ENCODE measurements at regions not wholly inside any gene's neighbourhood (a gene's known extent, or its start where the extent isn't known, plus 50 kb on each side); places are given as distances from the start of the nearest gene placed in this dataset.
"Not testable (repeated sequence)": the region's sequence is repeated elsewhere in the genome, so short reads cannot be mapped to it uniquely, and the experiment has no call there.

- ChIA-PET RAD21 (ENCODE audit: low non-redundant PET in 1 of 2, low total read pairs in 2 of 2, uncharacterized antibody in 2 of 2, unreplicated experiment in 2 of 2) (no interaction called here), CTCF (no interaction called here), POLR2A (no interaction called here)
- no peaks in the 10 kb centered on the region for H3K9me2 ChIP-seq (ENCODE audit: insufficient read depth)
- ATAC-seq (no peak), DNase-seq (ENCODE audit: low read depth, low spot score) (no peak)
- H3K4me1 ChIP-seq (ENCODE audit: control insufficient read depth in 1 of 2, insufficient read depth in 2 of 2, low read length in 2 of 2), result no peaks in the 10 kb centered on the region
- no peak overlapping the region for H2AFZ ChIP-seq (ENCODE audit: low read depth, low read length, poor library complexity, severe bottlenecking)
- H3K9ac ChIP-seq (ENCODE audit: low read length), result no peak overlapping the region
- TF ChIP-seq CEBPB (IDR thresholded peaks at IDR 0.05; ENCODE audit: low read depth) (no peak), POLR2AphosphoS5 (IDR thresholded peaks at IDR 0.05; ENCODE audit: low read depth, low read length) (no peak), FOSL1 (IDR thresholded peaks at IDR 0.05; ENCODE audit: low read depth) (no peak), CTCF (IDR thresholded peaks at IDR 0.05 in 2 of 3, conservative IDR thresholded peaks at IDR 0.05 in 1 of 3; ENCODE audit: borderline replicate concordance in 1 of 3, insufficient read depth in 1 of 3, low read depth in 2 of 3, low read length in 2 of 3) (no peak), ATF3 (IDR thresholded peaks at IDR 0.05) (no peak), ZBTB33 (IDR thresholded peaks at IDR 0.05; ENCODE audit: extremely low read depth, insufficient replicate concordance, low read length) (no peak), SP1 (IDR thresholded peaks at IDR 0.05; ENCODE audit: low read depth) (no peak)
- intact Hi-C loops (cut with micrococcal nuclease), result no loop called here
- H3K36me3 ChIP-seq (ENCODE audit: control insufficient read depth in 1 of 2, insufficient read depth in 2 of 2, low read length in 2 of 2), result no peaks in the 10 kb centered on the region
- no peaks in the 10 kb centered on the region for H4K20me1 ChIP-seq (ENCODE audit: insufficient read depth)
- H3K4me2 ChIP-seq (ENCODE audit: low read length), result no peak overlapping the region
- no peaks in the 10 kb centered on the region for H3K79me2 ChIP-seq (ENCODE audit: insufficient read depth, low read length)
- no peak overlapping the region for H3K4me3 ChIP-seq (replicated peaks in 1 of 2; ENCODE audit: low read depth in 1 of 2, low read length in 2 of 2)
- no TSS peak for BruUV-seq (replicated peaks)
- H3K27me3 ChIP-seq (ENCODE audit: insufficient read depth, low read length), result peaks cover 22% of the 10 kb centered on the region; the same call in 1 of the 2 replicates
- H3K9me3 ChIP-seq (ENCODE audit: control insufficient read depth in 1 of 2, insufficient read depth in 1 of 2, low read depth in 1 of 2, low read length in 2 of 2), result no peaks in the 10 kb centered on the region
- H3K27ac ChIP-seq (ENCODE audit: low read depth, low read length), result no peak overlapping the region
Observed at GRCh38 chr10:43839973-43840372, 191.3 kb upstream of the ZNF32 start.

GRCh38 chr10:43834751-43835150 is 186.1 kb upstream of the ZNF32 start:
- CTCF ChIA-PET; H3K4me1 ChIP-seq (ENCODE audit: control insufficient read depth in 1 of 2, insufficient read depth in 2 of 2, low read length in 2 of 2); BruUV-seq (replicated peaks); H3K4me2 ChIP-seq (ENCODE audit: low read length); H3K9ac ChIP-seq (ENCODE audit: low read length); H3K4me3 ChIP-seq (replicated peaks in 1 of 2; ENCODE audit: low read depth in 1 of 2, low read length in 2 of 2); intact Hi-C loops (cut with micrococcal nuclease); H2AFZ ChIP-seq (ENCODE audit: low read depth, low read length, poor library complexity, severe bottlenecking); H4K20me1 ChIP-seq (ENCODE audit: insufficient read depth); DNase-seq (ENCODE audit: low read depth, low spot score); H3K79me2 ChIP-seq (ENCODE audit: insufficient read depth, low read length); H3K36me3 ChIP-seq (ENCODE audit: control insufficient read depth in 1 of 2, insufficient read depth in 2 of 2, low read length in 2 of 2); H3K9me2 ChIP-seq (ENCODE audit: insufficient read depth); H3K9me3 ChIP-seq (ENCODE audit: control insufficient read depth in 1 of 2, insufficient read depth in 1 of 2, low read depth in 1 of 2, low read length in 2 of 2); RAD21 ChIA-PET (ENCODE audit: low non-redundant PET in 1 of 2, low total read pairs in 2 of 2, uncharacterized antibody in 2 of 2, unreplicated experiment in 2 of 2); ATAC-seq; H3K27ac ChIP-seq (ENCODE audit: low read depth, low read length); POLR2A ChIA-PET: not testable (repeated sequence)
- peaks cover 19% of the 10 kb centered on the region for H3K27me3 ChIP-seq (ENCODE audit: insufficient read depth, low read length)

Data from HCT116 (cell line).